Left ventricle myocardium inferior (tissue), 1 donor: ENCODE measurements at regions not wholly inside any gene's neighbourhood (a gene's known extent, or its start where the extent isn't known, plus 50 kb on each side); places are given as distances from the start of the nearest gene placed in this dataset.

ENCODE experiments used
- DNase-seq: peaks from one replicate; pipeline ENCODE4 v3.0.0-alpha.2; 2020
- H3K27ac ChIP-seq: fragments of 200-600 bp; replicated peaks from 2 replicates; pipeline ENCODE4 v1.8.0; 2021
- H3K27me3 ChIP-seq: fragments of 200-600 bp; 2 replicates; pipeline ENCODE4 v1.8.0; 2021; ENCODE audit warnings: low read depth
- H3K36me3 ChIP-seq: fragments of 200-600 bp; 2 replicates; pipeline ENCODE4 v1.8.0; 2021
- H3K4me1 ChIP-seq: fragments of 200-600 bp; 2 replicates; pipeline ENCODE4 v1.8.0; 2021
- H3K4me3 ChIP-seq: fragments of 200-600 bp; 2 replicates; pipeline ENCODE4 v1.8.0; 2021; ENCODE audit warnings: mild to moderate bottlenecking, moderate library complexity
- H3K9me3 ChIP-seq: fragments of 200-600 bp; replicated peaks from 2 replicates; pipeline ENCODE4 v1.8.0; 2021
- intact Hi-C: fragments of 100-400 bp; cut with micrococcal nuclease; formaldehyde crosslinking; loops from one replicate; pipeline ENCODE4 v1.11.0; 2022
- TF ChIP-seq, protein P1 (sequence below): fragments of 200-600 bp; IDR thresholded peaks from 2 replicates; pipeline ENCODE4 v1.8.0; 2021; ENCODE audit warnings: antibody characterized with exemption, mild to moderate bottlenecking, borderline replicate concordance
- donor health status: DM: no; HTN: yes; CAD: no; lungs with severe emphysema.

DNA sequence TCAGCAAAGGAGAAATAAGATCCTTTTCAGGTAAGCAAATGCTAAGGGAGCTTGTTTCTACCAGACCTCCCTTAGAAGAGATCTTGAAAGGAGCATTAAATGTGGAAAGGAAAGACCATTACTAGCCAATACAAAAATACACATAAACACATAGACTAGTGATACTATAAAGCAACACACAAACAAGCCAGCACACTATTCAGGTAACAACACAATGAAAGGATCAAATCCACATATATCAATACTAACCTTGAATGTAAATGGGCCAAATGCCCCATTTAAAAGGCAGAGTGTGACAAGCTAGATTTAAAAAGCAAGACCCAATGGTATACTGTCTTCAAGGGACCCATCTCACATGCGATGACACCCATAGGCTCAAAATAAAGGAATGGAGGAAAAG, 317.6 kb downstream of the TBL1XR1 start:
- H3K27me3 ChIP-seq: no peaks in the 10 kb centered on the region
- no peak for DNase-seq
- peaks cover 49% of the 10 kb centered on the region for H3K9me3 ChIP-seq
- intact Hi-C loops: no loop called here
- TF ChIP-seq, protein P1, sequence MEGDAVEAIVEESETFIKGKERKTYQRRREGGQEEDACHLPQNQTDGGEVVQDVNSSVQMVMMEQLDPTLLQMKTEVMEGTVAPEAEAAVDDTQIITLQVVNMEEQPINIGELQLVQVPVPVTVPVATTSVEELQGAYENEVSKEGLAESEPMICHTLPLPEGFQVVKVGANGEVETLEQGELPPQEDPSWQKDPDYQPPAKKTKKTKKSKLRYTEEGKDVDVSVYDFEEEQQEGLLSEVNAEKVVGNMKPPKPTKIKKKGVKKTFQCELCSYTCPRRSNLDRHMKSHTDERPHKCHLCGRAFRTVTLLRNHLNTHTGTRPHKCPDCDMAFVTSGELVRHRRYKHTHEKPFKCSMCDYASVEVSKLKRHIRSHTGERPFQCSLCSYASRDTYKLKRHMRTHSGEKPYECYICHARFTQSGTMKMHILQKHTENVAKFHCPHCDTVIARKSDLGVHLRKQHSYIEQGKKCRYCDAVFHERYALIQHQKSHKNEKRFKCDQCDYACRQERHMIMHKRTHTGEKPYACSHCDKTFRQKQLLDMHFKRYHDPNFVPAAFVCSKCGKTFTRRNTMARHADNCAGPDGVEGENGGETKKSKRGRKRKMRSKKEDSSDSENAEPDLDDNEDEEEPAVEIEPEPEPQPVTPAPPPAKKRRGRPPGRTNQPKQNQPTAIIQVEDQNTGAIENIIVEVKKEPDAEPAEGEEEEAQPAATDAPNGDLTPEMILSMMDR: no peak
- H3K27ac ChIP-seq: no peak overlapping the region
- no peak overlapping the region for H3K4me3 ChIP-seq
- H3K4me1 ChIP-seq: no peaks in the 10 kb centered on the region
- H3K36me3 ChIP-seq: no peaks in the 10 kb centered on the region

DNA sequence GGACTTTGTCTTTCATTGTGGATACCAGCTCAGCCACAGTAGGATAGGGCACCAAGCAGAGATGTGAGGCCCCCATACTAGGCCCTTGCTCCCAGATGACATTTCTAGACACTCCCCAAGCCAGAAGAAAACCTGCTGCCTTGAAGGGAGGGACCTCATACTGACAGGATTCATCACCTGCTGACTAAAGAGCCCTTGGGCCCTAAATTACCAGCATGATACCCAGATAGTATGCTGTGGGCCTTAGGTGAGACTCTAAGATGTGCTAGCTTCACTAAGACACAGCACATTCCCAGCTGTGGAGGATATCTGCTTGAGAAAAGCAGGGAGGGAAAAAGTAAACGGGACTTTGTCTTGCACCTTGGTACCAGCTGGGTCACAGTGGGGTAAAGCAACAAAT, 324.0 kb downstream of the TBL1XR1 start:
- no peak overlapping the region for H3K27ac ChIP-seq
- H3K4me3 ChIP-seq: no peak overlapping the region
- H3K27me3 ChIP-seq: no peaks in the 10 kb centered on the region
- peaks cover 31% of the 10 kb centered on the region for H3K9me3 ChIP-seq
- TF ChIP-seq, protein P1: no peak
- no peak for DNase-seq
- H3K4me1 ChIP-seq: no peaks in the 10 kb centered on the region
- intact Hi-C loops: no loop called here
- H3K36me3 ChIP-seq: no peaks in the 10 kb centered on the region

DNA sequence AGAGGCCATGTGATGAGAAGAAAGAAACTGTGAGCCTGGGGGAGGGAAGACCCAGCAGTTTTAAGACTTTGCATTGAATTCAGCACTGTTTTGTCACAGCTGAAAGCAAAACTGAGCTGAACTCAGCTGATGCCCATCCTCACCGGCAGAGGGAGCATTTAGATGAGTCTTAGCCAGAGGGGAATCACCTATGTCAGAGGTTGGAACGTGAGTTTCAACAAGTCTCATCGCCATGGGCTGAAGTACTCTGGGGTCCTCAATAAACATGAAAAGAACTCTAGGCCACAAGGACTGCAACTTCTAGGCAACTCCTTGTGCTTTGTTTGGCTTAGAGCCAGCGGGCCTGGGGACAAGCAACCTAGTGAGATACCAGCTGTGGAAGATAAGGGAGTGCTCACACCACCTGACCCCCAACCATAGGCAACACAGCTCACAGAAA, 324.5 kb downstream of the TBL1XR1 start:
- H3K4me1 ChIP-seq: no peaks in the 10 kb centered on the region
- no peaks in the 10 kb centered on the region for H3K36me3 ChIP-seq
- TF ChIP-seq, protein P1: peak; percentile 80
- H3K9me3 ChIP-seq: peaks cover 31% of the 10 kb centered on the region
- H3K4me3 ChIP-seq: no peak overlapping the region
- intact Hi-C loops: no loop called here
- no peak overlapping the region for H3K27ac ChIP-seq
- H3K27me3 ChIP-seq: no peaks in the 10 kb centered on the region
- no peak for DNase-seq

DNA sequence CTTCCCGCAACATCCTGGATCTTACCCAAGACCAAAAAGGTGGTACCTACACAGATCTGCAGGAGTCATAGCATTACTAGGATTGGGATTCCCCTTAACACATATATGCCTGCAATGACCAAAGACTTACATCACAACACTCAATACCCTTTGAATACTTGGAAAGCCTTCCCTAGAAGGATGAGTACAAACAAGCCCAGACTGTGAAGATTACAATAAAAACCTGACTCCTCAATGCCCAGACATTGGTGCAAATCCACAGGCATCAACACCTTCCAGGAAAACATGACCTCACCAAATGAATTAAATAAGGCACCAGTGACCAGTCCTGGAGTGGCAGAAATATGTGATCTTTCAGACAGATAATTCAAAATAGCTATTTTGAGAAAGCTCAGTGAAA, 326.8 kb downstream of the TBL1XR1 start:
- DNase-seq: no peak
- peaks cover 15% of the 10 kb centered on the region for H3K9me3 ChIP-seq
- no peaks in the 10 kb centered on the region for H3K36me3 ChIP-seq
- TF ChIP-seq, protein P1: no peak
- intact Hi-C loops: no loop called here
- no peak overlapping the region for H3K27ac ChIP-seq
- H3K27me3 ChIP-seq: no peaks in the 10 kb centered on the region
- H3K4me1 ChIP-seq: no peaks in the 10 kb centered on the region
- no peak overlapping the region for H3K4me3 ChIP-seq

DNA sequence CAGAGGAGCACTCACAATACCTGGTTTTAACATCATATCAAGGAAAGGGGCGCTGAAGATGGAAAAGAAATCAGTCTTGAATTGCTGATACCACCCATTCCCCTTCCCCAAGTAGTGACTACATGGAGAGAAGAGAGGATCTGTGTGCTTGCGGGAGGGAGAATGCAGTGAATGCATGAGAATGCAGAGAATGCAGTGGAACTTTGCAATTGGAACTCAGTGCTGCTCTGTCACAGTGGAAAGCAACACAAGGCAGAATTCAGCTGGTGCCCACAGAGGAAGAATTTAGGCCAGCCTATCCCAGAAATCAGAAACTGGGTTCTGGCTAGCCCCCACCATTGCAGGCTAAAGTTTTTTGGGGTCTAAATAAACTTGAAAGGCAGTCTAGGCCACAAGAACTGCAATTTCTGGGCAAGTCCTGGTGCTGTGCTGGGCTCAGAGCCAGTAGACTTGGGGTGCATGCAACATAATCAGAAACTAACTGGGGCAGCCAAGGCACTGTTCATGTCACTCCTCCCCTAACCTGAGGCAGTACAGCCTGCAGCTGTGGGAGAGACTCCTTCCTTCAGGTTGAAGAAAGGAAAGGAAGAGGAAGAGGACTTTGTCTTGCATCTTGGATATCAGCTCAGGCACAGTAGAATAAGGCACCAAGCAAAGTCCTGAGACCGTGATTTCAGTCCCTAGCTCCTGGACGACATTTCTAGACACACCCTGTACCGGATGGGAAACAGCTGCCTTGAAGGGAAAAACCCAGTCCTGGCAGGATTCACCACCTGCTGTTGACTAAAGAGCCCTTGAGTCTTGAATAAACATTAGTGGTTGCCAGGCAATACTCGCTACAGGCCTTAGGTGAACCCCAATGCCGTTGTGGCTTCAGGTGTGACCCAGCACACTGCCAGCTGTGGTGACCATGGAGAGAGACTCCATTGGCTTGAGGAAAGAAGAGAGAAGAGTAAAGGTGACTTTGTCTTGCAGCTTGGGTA, 329.3 kb downstream of the TBL1XR1 start:
- intact Hi-C loops: no loop called here
- H3K27me3 ChIP-seq: no peaks in the 10 kb centered on the region
- H3K4me3 ChIP-seq: no peak overlapping the region
- TF ChIP-seq, protein P1: no peak
- DNase-seq: no peak
- H3K4me1 ChIP-seq: no peaks in the 10 kb centered on the region
- H3K27ac ChIP-seq: no peak overlapping the region
- H3K36me3 ChIP-seq: no peaks in the 10 kb centered on the region
- H3K9me3 ChIP-seq: peaks cover 15% of the 10 kb centered on the region
